GM18519 (cell line): ENCODE measurements at regions not wholly inside any gene's neighbourhood (a gene's known extent, or its start where the extent isn't known, plus 50 kb on each side); places are given as distances from the start of the nearest gene placed in this dataset.

Source experiments
- ATAC-seq: cut with Tn5 transposase; IDR thresholded peaks from one replicate; pipeline ENCODE4 v1.9.1; 2021; ENCODE audit warnings: mild to moderate bottlenecking, moderate library complexity; ENCODE audit not compliant: unreplicated experiment, low FRiP score

DNA sequence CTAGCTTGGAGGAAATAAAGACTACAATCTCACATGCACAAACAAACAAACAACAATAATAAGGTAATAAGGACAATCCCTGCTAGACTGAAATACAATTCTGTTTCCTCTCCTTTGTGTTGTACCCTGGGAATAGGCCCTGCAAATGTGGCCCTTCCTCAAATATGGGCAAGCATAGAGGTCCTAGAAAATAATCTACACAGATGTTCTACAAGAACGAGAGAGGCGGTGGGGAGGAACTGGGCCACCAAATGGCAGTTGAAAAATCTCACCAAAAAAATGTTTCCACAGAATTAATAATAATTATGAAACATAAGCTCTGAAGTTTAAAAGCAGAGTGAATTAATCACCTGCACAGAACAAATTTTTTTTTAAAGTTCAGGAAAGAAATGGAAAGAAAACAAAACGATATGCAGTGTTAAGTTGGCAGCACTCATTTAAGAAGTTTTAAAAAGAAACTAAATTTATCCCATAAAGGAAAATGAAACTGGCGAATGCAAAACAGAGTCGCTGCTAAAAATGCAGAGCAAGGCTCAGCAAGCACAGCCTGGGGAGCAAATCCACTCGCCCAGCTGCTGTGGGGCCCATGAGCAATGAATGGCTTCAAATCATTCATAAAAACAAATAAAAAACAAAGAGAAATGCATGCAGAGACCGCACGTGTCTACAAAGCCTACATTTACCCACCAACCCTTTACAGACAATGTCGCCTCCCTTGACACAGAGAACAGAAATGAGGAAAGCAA, 475.4 kb downstream of the OCA2 start:
- peak; percentile 69 for ATAC-seq

DNA sequence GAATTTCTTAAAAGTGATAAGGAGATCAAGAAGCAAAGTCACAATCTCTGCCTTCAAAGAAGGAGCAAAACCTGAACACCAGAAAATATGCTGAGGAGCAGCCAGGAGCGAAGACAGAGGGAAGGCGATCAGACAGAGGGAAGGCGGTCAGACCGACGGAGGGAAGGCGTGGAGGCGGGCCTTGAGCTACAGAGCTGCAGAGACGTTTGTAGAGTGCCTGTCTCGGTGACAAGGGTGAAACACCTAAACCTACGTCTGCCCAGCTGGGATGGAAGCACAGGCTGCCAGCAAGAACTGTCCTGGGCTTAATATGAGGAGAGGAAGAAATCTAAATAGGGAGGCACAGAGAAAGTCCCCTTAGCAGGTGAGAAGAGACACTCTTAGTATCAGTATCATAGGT, 476.0 kb downstream of the OCA2 start:
- peak; percentile 53 for ATAC-seq

DNA sequence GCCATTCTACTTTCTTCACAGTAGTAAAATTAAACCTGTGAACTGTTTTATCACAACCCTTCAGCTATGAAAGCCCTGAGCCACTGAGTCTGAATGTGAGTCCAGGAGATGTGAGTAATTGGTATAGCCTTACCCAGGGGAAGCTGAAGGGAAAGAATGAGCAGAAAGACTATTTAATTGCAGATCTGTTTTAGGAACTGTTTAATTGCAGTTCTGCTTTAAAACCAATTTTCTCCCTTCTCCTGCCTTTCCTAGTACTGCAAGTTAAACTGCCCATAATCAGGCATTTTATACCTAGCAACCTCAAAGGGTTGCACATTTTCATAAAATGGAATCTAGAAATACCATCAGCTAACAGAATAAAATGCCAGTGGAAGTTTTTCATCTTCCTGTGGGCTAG, 476.7 kb downstream of the OCA2 start:
- no peak for ATAC-seq

GRCh38 chr15:27619204-27619603, 479.9 kb downstream of the OCA2 start:
- no peak for ATAC-seq

DNA sequence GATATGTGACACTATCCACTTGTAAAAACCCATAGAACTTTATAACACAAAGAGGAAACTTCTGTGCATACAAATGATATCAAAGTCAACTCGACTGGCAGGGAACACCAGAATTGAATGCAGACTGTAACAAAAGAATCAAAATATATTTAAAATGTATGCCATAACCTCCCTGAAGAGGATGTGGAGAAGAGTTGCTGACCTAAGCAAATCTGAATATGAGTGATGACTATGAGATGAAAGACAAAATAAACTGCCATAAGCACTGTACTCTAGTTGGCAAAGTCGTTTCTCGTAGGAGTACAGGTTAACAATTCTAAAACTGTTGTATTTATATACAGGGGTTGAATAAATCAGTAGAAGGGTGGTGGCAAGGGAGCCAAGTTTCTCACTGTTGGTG, 482.1 kb downstream of the OCA2 start:
- ATAC-seq, result no peak

GRCh38 chr15:27608248-27608647, 490.9 kb downstream of the OCA2 start:
- ATAC-seq, result no peak

GRCh38 chr15:27601239-27601960, 497.7 kb downstream of the OCA2 start:
- no peak for ATAC-seq

- ATAC-seq, result no peak
These were observed 500.1 kb downstream of the OCA2 start for GRCh38 chr15:27599034-27599433.

- no peak for ATAC-seq
These were observed 500.7 kb downstream of the OCA2 start for GRCh38 chr15:27598251-27599009.

DNA sequence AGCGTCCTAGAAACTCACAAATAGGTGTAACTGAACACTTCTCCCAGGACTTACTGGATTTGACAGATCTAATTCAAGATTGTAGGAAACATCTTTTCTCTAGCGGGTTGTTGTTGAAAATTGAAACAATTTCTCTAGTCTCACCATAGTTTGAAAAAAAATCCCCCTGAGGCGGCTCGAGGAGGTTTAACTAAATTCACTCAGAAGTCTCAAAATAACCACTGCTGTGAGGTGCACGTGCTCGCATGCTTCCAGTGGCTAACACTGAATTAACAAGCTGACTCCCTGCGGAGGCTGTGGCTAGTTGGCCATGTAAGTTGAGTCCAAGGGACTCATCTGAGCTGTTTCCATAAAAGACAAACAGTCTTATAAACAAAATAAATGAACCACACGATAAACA, 503.9 kb downstream of the OCA2 start:
- no peak for ATAC-seq

DNA sequence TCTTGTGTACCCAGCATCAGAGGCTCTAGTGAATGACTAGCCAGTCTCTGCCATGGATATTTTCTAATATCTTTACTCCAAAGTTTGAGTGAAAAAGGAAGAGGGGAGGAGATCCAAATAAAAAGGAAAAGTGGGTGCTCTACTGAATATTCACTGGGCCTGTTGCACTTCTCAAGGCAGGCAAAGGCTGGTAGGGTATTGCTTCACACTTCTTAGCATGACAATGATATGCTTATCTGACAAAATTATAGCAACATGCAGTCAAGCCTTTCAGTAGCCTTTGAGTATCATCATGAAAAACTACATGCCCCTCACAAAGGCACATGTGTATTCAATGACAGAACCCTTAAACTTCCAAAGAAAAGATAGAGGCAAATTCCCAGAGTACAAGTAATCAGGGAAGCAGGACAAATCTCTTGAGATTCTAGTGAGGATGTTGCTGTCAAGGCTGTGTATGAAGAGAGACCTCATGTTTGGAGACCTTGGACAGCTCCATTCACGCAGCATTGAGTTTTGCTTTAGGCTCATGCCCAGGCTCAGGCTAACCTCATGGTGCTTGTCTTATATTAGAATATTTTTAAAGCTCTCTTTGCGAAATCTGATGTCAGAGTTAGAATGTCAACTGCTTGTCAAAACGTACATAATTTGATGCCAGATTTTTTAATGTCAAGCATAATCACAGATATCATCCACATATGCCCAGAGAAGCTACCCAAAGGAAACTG, 506.9 kb downstream of the OCA2 start:
- no peak for ATAC-seq
